GM18511 (cell line): ENCODE measurements at regions not wholly inside any gene's neighbourhood (a gene's known extent, or its start where the extent isn't known, plus 50 kb on each side); places are given as distances from the start of the nearest gene placed in this dataset.

Experiments used
- ATAC-seq: cut with Tn5 transposase; IDR thresholded peaks from one replicate; pipeline ENCODE4 v1.9.1; 2021; ENCODE audit warnings: mild to moderate bottlenecking, moderate library complexity; ENCODE audit not compliant: unreplicated experiment

DNA sequence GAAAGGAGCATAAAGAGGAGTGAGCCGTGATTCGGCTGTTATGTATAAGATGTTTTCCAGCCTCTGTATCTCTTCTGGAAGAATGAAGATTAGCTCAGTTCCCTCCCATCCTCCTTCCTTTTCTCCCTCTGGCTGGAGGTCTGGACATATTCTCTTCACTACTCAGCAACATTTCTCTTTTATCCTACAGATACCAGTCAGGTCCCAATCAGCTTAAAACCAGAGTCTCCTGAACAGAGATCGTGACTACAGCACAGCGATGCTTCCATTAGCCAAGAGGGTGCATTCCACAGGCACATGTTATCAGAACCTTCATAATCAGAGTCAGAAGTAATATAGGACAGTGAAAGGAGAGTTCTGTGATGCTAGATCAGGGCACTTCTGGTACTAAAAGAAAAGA lies 133.9 kb upstream of the SOX4 start:
- ATAC-seq, result no peak

DNA sequence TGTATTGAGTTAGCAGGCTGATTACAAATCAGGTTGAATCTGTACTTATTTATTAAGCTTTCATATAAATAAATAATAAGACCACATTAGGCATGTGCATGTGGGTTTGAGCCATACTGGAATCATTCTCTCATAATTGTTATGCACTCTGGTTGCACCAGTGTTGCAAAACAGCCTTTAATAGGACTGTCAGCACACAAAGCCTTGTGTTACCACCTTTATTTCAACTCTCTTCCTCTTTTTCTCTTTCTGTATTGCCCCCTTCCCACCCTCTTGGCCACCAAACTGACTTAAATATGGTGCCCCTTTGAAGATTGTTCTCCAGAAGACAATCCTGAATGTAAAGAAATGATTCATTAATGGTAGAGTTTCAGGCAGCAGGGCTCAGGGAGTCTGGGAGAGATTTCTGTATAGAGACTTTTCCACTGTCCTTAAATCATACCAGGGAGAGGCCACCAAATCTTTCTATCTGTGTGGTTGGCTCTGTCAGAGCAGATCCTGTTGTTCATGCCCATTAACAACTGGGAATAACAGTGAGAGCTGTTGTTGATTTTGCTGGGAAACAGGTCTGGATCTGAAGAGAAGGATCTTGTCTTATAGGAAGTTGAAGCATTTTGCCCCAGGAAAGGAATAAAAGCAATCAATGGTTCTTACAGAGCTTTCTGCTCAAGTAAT lies 131.6 kb upstream of the SOX4 start:
- ATAC-seq, result no peak

DNA sequence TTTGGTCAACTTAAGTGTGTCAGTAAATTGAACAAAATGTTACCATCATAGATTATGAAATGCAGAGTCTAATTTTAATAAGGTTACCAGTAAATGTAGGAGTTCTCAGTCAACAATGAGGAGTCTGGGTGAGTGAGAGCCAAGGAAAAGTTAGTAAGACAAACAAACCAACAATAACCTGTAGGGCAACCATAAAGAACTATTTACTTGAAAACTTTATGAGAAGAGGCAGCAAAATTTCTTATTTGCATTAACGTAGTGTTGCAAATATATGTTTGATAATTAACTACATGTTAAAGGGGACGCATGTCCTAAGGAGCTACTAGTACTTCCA lies 131.1 kb upstream of the SOX4 start:
- ATAC-seq, result no peak

DNA sequence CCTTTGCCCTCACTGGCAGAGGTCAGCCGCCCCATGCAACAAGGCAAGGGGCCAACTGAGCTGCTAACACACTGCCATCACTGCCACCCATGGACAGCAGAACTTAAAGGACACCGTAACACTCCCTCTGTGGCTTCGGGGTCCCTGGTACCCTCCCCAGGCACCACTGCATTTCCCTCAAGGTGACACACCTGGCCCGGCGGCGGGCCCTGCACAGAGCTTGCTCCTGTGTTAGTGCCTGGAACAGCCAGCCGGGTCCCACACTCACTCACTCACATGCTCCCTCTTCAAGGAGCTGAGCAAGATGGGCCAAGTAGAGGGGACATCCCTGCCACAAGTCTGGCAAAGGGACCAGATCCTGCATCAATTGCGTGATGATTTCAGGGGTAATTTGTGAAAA lies 126.5 kb upstream of the SOX4 start:
- ATAC-seq, result no peak

DNA sequence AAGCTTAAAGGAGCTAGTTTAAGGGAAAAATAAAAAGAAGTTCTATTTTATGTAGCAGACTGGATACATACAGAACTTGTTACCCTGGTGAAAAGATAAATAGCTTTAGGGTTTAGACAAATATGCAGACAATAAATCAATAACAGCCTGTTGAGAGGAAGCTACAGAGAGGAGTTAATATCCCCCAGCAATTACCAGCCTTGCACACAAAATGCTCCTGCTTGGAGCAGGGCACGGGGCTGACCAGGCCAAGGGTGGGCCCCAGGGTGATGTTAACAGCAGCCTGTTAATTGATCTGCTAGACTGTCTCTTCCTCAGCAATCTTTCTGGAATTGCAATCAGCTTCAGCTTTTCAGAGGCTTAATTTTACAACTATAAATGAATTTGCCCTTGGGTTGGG lies 125.1 kb upstream of the SOX4 start:
- ATAC-seq, result no peak

DNA sequence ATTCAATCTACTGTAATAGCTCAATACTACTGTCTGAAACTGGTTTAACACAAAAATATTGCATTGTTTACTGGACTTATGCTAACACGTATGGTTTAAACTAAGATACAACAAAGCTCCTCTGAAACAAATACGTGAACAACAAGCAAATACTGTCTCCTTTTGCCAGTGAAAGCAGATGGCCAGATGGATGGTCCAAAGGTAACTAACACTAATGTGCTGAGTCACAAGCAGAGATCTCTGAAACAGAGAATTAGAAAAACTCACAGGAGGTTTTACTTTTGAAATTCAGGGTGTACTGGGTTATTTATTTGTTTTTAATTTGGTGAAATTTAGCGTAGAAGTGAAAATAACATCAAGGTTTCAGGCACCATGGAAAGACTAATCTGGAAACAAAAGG lies 124.3 kb upstream of the SOX4 start:
- no peak for ATAC-seq

DNA sequence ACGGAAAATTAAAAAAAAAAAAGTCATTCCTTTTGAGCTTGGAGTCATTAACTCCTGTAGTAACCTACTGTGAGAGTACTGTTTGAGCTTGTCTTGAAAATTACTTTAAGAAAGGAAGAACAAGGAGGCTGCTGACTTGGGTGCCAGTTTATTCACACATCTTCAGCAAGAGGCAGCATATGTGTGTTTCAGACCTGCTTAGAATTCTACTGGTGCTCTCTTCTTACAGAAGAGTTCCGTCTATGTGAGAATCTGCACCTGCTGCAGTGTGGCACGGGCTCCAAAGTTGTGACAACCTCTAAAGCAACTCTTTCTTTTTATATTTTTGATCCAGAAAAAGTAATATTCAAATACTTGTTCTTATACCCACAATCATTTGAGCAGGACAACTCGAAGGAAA lies 117.4 kb upstream of the SOX4 start:
- ATAC-seq, result no peak

DNA sequence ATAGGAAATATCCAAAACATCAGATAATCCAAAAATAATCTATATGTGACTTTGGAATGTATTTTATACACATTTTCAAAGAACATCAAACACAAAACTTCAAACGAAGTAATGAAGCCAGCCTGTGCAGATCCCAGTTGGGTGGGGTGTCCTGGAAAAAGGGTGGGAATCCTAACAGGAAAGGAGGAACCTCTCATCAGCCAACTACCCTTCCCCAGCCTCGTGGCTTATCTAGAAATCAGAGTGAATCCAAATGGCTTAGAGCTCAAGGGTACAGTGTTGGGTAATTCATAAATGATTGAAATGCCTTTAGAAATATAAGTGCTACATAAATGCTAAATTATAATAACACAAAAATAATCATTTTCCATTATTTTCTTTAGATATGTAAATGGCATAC lies 115.1 kb upstream of the SOX4 start:
- no peak for ATAC-seq

DNA sequence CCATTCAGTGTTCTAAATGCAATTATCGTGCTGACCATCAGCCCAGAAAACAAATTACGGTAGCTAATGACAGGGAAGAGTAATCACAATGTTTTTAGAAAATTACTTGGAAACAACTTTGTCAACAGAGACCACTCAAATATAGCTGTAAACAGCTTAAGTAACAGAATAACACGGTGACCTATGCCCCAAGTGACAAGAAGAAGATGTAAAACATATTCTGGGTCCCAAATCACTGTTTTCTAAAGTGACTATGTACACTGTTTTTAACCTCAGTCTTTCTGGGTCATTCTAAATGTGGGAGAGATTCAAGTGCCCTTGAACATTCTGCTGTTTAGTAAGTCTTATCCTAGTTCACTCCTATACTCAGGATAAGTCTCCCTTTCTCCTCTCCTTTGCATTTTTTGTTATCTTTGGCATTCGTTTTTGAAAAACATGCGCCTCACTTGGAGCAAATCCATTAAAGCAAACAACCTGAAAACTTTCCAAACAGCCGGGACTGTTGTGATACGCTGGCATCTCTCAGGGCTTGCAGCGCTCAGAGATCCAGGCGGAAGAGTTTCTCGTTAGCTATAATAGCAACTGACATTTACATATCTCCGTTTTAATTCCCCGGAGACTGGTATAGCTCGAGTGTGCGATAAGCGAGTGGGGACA lies 114.5 kb upstream of the SOX4 start:
- ATAC-seq, result no peak

DNA sequence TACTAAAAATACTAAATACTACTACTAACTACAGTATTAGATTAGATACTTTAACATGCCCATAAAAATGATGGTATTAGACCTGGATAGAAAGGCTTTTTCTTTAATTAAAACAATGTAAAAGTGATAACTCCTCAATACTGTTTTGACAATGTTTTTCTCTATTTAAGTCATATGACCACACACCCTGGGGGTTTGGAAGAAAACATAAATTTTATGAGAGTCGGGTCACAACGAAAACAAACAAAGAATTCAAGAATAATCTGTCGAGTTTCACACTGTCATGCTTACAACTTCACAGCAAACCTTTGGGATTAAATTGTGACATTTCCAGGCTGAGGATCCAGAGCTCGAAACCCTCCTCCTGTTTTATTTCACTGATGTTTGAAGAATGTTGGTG lies 107.4 kb upstream of the SOX4 start:
- ATAC-seq, result no peak

DNA sequence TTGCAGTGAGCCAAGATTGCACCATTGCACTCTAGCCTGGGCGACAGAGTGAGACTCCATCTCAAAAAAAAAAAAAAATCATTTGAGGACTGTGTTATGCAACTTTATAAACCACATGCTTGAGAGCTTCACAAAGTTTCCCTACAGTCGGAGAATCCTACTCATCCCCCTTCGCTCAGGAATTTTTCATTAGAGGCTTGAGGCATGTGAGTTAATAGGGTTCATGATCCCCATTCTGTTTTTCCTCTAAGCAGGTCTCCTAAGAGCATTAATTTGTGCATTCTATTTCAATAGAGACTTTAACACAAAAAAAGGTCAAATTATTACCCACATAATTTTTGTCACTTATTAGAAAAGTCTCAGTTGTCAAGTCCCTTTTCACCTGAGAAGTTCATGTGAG lies 103.7 kb upstream of the SOX4 start:
- ATAC-seq, result no peak

DNA sequence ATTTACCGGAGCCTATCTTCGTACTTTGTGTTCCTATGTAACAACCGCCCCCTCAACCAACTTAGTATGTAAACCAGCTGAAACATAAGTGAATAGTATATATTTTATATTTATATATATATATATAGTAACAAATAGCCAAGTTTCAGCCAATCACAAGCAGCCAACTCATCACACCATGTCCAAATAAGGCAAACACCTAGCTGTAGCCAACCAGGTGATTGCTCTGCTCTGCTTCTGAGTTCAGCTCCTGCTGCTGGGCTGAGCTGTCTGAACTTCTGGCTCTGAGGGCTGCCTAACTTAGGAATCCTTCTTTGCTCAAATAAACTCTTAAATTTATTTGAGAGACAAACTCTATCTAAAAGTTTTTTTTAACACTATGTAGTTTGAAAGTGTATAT lies 101.6 kb upstream of the SOX4 start:
- ATAC-seq, result no peak

DNA sequence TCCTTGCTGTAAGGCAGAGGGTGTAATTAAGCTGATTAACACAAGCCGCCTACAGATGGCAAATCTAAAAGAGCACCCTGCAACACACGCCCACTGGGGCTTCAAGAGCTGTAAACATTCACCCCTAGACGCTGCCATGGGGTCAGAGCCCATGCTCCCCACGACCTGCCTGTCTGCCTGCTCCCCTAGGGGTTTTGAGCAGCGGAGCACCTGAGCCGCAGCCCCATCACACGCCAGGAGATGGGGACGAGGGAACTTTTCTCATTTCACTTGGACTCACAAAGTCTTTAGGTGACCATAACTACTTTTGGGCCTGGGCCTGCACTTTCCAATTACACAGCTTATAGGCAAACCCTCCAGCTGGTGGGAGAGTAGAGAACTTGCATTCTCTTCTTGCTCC lies 99.0 kb upstream of the SOX4 start:
- no peak for ATAC-seq

DNA sequence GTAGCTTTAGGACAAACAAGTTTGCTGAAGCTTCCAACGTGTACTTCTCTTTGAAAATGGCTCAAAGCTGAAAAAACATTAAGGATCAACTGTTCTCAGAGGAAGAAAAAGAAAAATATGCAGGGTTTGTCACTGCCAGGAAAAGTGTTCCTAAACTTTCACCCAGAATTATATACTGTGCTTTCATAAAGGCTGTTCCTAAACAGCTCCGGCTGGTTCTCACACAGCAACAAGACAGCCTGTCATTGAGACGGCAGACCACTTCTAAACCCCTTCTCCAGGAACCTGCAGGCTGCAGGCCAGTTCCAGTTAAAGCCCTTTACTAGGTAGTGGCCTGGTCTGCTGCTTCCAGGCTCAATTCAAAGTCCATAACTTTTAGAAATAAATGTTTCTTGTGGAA lies 97.4 kb upstream of the SOX4 start:
- ATAC-seq, result no peak

DNA sequence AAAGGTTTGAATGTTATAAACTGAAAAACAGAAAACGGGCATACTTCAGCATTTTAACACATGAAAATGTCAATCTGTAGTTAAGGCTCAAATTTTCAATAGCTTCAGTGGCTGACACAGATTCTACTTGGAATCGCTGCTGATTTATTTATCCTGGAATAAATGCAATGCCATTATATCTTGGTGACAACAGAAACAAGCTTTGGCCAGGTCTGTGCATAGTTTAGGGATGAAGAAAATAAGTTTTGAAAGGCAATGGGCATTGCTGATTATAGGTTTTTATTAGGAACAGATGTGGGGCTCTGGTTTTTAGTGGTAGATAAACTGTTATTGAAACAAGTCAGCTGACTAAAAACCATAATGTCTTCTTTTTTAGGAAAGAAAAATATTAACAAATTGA lies 96.8 kb upstream of the SOX4 start:
- no peak for ATAC-seq

DNA sequence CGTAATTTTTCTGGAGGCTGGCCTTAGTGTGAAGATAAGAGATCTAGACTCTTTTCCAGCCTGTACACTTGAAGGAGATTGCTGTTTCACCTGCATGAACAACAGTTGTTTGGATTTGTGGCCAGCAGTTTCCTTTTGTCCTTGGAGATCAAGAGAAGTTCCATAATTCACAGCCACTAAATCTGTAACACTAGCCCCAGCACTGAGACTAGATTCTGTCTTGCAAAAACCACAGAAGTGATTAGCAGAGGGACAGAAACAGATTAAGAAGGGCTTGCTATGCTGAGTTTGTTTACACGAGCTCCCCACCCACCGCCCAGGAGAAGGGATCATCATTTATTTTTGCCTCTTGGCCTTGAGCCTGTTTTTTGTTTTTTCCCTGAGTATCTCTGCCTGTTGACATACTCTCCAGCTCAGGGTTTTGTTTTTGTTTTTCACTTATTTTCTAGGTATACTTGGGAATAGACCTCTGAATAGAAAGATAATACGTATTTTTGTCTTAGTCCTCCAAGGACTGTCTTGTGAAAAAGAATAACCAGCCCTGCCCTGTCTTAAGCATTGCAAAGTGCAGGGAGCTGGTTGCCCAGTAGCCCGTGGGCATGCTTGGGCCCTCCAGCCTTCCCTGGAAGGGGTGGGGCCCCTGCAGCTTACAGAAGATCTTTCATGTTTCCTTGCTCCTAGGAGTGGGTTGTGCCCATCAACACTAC lies 93.1 kb upstream of the SOX4 start:
- no peak for ATAC-seq

DNA sequence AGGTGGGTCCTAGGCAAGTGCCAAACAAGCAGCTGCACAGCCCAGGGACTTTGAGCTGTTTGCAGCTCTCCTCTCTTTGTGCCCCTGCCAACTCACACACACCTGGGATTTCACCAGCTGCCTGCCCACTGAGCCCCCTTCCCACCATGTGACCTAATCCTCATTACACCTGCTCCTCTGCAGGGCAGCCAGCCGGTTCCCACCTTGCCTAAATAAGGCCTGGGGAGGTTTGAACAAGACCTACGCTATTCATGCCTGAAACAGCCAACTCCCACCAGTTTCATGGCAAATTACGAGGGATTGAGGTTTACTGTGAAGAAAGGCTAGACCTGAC lies 92.6 kb upstream of the SOX4 start:
- no peak for ATAC-seq

DNA sequence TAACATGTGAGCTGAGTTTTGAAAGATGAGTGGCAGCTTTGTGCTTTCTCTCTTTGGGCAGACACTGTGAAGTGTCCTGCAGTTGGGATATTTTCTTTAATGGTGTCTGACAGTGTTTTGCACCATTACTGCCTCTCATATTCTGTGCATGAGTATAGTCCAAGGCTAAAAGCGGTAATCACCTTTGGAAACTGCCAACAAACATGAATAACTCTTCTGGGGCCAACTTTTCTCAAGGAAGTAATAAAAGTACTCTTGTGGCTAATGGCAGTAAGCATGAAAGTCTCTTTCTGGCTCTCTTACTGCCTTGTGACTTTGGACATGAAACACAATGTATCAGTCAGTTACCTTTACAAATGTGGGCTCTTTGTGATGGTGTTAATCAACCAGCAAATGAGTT lies 91.7 kb upstream of the SOX4 start:
- no peak for ATAC-seq

DNA sequence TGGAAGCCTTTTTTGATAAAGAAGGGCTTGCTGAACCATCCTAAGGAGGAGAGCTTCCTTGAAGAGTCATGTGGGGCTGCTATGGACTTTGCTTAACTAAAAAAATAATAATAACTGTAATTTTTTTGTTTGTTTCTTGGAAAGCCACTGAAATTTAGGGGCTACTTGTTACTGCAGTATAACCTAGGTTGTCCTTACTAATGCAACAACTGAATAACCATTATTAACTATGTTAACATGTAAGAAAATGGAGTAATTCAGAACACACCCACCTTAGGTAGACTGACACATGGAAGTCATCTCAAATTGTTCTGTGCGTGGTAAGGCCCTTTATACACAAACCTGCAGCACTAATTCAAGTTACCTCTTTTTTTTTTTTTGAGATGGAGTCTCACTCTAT lies 90.9 kb upstream of the SOX4 start:
- ATAC-seq, result no peak

DNA sequence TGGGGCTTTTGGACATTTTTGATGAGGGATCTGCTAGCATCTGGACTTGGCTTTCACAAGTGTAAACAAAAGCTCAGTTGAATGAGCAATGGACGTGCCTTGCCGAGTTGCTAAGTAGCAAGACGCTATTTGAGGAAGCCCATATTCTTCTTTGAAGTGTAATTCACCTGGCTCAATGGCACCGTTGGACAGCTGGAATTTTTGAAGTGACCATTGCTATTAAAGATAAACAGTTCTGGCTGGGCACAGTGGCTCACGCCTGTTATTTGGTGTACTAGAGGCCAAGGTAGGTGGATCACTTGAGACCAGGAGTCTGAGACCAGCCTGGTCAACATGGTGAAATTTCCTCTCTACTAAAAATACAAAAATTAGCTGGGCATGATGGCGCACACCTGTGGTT lies 88.8 kb upstream of the SOX4 start:
- ATAC-seq, result no peak

DNA sequence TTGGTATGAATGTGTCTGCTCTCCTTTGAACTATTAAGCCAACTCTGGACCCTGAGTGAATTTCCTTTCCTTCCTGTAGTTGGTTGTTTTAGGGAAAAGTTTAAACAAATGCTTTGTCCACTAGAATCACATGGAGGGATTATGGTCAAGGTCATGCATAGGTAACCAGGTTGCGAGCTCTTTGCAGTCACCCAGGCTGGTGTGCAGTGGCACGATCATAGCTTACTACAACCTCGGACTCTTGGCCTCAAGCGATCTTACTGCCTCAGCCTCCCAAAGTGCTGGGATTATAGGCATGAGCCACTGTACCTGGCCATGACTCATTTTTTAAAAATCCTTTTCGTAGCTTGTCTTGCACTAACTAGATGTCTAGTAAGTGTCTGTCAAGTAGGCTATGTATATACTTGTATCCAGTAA lies 88.0 kb upstream of the SOX4 start:
- no peak for ATAC-seq

DNA sequence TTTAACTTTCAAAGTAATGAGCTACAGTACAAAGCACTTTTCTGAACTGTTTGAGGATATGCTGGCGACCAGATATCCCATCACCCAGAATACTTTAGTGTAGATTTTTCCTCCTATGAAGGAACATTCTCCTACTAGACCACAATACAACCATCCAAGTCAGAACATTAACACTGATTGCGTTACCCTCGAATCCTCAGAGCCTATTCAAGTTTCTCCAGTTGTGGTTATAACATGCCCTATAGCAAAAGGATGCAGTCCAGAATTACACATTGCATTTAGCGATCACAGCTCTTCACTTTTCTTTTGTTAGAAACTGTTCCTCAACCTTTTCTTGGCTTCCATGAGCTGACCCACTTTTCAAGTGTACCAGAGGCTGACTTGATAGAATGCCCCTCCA lies 87.4 kb upstream of the SOX4 start:
- no peak for ATAC-seq

DNA sequence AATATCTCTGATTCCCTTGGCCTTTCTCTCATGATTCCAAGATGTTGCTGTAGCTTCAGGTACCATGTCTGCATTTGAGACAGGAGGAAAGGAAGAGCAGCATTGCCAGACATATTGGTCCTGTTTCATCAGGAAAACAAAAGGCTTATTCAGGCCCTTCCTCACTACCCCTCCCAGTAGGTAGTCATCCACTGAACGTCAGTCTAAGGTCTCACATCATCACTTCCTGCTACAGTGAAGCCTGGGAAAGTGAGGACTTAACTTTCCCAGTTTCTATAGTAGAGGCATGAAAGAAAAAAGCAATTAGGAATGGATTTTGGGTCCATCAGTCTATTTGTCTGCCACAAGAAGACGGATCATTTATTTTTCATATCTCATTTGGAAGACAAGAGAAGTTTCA lies 85.7 kb upstream of the SOX4 start:
- ATAC-seq, result no peak
